ENCODE measurements at regions not wholly inside any gene's neighbourhood (a gene's known extent, or its start where the extent isn't known, plus 50 kb on each side); places are given as distances from the start of the nearest gene placed in this dataset.

GRCh38 chr7:81339946-81340345 lies 421.1 kb upstream of the SEMA3C start:
- WGBS, 2 experiments (ENCODE audit: extremely low coverage in 1 of 2, insufficient coverage in 1 of 2, insufficient read length in 1 of 2, insufficient replicate concordance in 2 of 2, low coverage in 1 of 2, low lambda C conversion rate in 2 of 2, missing lambda C conversion rate in 1 of 2) = 87% methylated on average over 2 of the region's 2 CpGs; no CpG with 5 or more reads in 1 of the 2 experiments
- Histone ChIP-seq H4K20me1 (replicated peaks in 1 of 2; ENCODE audit: control insufficient read depth in 1 of 2, insufficient read depth in 2 of 2, low read length in 2 of 2) (no peaks in the 10 kb centered on the region), H3K14ac (ENCODE audit: insufficient read length) (no peak overlapping the region), H3K4me3 (ENCODE audit: extremely low read depth in 1 of 4, insufficient read depth in 2 of 4, low read depth in 3 of 4, low read length in 4 of 4) (no peak overlapping the region), H3K79me1 (ENCODE audit: low read depth, low read length) (no peaks in the 10 kb centered on the region), H2AK5ac (ENCODE audit: low read depth, low read length) (no peak overlapping the region), H2BK5ac (ENCODE audit: low read depth, low read length) (no peak overlapping the region), H3K4me1 (replicated peaks in 1 of 4; ENCODE audit: control insufficient read depth in 3 of 4, insufficient read depth in 4 of 4, low read length in 3 of 4) (no peaks in the 10 kb centered on the region), H3K9ac (replicated peaks in 1 of 4; ENCODE audit: extremely low read depth in 1 of 4, low read depth in 3 of 4, low read length in 3 of 4) (no peak overlapping the region), H3K4me2 (ENCODE audit: insufficient read depth in 1 of 2, low read depth in 2 of 2, low read length in 2 of 2) (no peak overlapping the region), H2AFZ (ENCODE audit: low read length) (no peak overlapping the region), H4K91ac (replicated peaks; ENCODE audit: insufficient read length, low read length) (no peak overlapping the region), H3K23me2 (ENCODE audit: low read depth, low read length) (no peaks in the 10 kb centered on the region), H3K79me2 (ENCODE audit: control insufficient read depth in 1 of 2, insufficient read depth in 2 of 2, low read length in 2 of 2) (no peaks in the 10 kb centered on the region), H2BK15ac (ENCODE audit: low read length) (no peak overlapping the region), H2BK12ac (ENCODE audit: low read depth, low read length) (no peak overlapping the region), H3K56ac (replicated peaks; ENCODE audit: insufficient read length, low read depth, low read length) (no peak overlapping the region), H3K18ac (ENCODE audit: extremely low read depth, low read length) (no peak overlapping the region), H2BK20ac (ENCODE audit: low read length) (no peak overlapping the region), H4K8ac (ENCODE audit: extremely low read depth, insufficient read depth, low read length) (no peak overlapping the region), H3K9me3 (ENCODE audit: insufficient read depth in 2 of 2, low read depth in 1 of 2, low read length in 1 of 2) (no peaks in the 10 kb centered on the region), H2BK120ac (replicated peaks; ENCODE audit: low read depth, low read length) (no peak overlapping the region), H3K4ac (replicated peaks; ENCODE audit: insufficient read length, low read depth, low read length) (no peak overlapping the region), H3K36me3 (ENCODE audit: control insufficient read depth in 2 of 4, insufficient read depth in 4 of 4, low read length in 3 of 4) (no peaks in the 10 kb centered on the region), H4K5ac (ENCODE audit: insufficient read length, low read depth, low read length) (no peak overlapping the region), H3K27ac (ENCODE audit: low read depth, low read length) (no peak overlapping the region), H3K23ac (ENCODE audit: insufficient read length) (no peak overlapping the region), H3K27me3 (replicated peaks in 1 of 4; ENCODE audit: control insufficient read depth in 3 of 4, extremely low read depth in 1 of 4, insufficient read depth in 3 of 4, low read length in 3 of 4) (no peaks in the 10 kb centered on the region)
- ChIA-PET CTCF (ENCODE audit: partially characterized antibody) (interaction anchor here (0.6 kb wide), 1 partner anchor 107 kb away, joined by 3 read pairs; no protein-coding TSS in a partner anchor), POLR2A (ENCODE audit: partially characterized antibody) (no interaction called here)
- DNase-seq (ENCODE audit: low read depth in 1 of 2, low spot score in 2 of 2) (no peak), FAIRE-seq (no peak)
- TF ChIP-seq RBBP5 (IDR thresholded peaks at IDR 0.05; ENCODE audit: borderline replicate concordance, low read depth, low read length) (no peak), TAF7 (optimal IDR thresholded peaks at IDR 0.05; ENCODE audit: borderline replicate concordance, low read depth, low read length) (no peak), RXRA (IDR thresholded peaks at IDR 0.05; ENCODE audit: insufficient read depth, low read depth, low read length) (no peak), JUN (IDR thresholded peaks at IDR 0.05; ENCODE audit: low read depth, low read length) (no peak), ATF2 (IDR thresholded peaks at IDR 0.05; ENCODE audit: low read length) (no peak), FOSL1 (IDR thresholded peaks at IDR 0.05; ENCODE audit: insufficient read depth, low read depth, low read length) (no peak), E2F6 (IDR thresholded peaks at IDR 0.05) (no peak), SIX5 (IDR thresholded peaks at IDR 0.05; ENCODE audit: low read depth, low read length) (no peak), NRF1 (IDR thresholded peaks at IDR 0.05; ENCODE audit: low read depth, low read length) (no peak), JUND (IDR thresholded peaks at IDR 0.05; ENCODE audit: low read length) (no peak), PHF8 (conservative IDR thresholded peaks at IDR 0.05; ENCODE audit: low read depth, low read length) (no peak), CHD1 (IDR thresholded peaks at IDR 0.05; ENCODE audit: low read depth, low read length) (no peak), SAP30 (IDR thresholded peaks at IDR 0.05; ENCODE audit: insufficient read depth, insufficient replicate concordance, low read length) (no peak)
